ENCODE measurements at regions not wholly inside any gene's neighbourhood (a gene's known extent, or its start where the extent isn't known, plus 50 kb on each side); places are given as distances from the start of the nearest gene placed in this dataset.

DNA sequence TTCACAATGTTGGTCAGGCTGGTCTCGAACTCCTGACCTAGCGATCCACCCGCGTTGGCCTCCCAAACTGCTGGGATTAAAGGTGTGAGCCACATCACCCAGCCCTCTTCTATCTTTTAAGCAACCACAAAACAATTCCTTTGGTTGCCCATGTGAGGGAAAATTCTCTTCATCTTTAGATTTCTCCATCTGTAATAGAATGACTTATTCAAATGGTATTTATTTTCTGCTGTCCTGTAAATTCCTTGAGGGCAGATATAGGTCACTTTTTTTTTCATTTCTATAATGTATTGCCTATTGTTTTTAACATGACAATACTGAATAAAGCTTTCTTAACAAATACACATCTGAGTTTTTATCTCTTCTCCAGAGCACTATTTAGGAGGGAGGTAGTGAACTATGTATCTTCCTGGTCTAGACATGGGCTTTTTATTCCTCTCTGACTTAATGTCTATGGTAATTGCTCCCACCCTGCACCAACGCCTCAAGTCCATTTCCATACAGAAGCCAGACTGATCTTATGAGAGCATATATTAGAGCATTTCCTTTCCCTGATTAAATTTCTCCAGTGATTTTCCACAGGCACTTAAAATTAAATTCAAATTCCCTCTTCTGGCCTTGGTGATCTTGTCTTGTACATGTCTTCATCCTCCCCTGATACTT, 595.6 kb downstream of the CAAP1 start:
- no peak overlapping the region for H3K4me2 ChIP-seq (ENCODE audit: low read depth, low read length, poor library complexity, severe bottlenecking)
- no peak overlapping the region for H2AFZ ChIP-seq (ENCODE audit: low read length)
- H3K9ac ChIP-seq (ENCODE audit: low read depth, low read length, poor library complexity, severe bottlenecking), result no peak overlapping the region
- H3K36me3 ChIP-seq (ENCODE audit: insufficient read depth, low read length), result no peaks in the 10 kb centered on the region
- H3F3A ChIP-seq (ENCODE audit: low read depth), result no peaks in the 10 kb centered on the region
- no peaks in the 10 kb centered on the region for H3K9me2 ChIP-seq (replicated peaks; ENCODE audit: low read depth, low read length)
- H3K4me1 ChIP-seq (ENCODE audit: insufficient read depth, low read length, poor library complexity, severe bottlenecking), result no peaks in the 10 kb centered on the region
- no peaks in the 10 kb centered on the region for H3K9me3 ChIP-seq (ENCODE audit: insufficient read depth, low read depth, low read length)
- no peaks in the 10 kb centered on the region for H3K79me2 ChIP-seq (ENCODE audit: insufficient read depth, low read length)
- no peaks in the 10 kb centered on the region for H4K20me1 ChIP-seq (ENCODE audit: insufficient read depth, low read length, poor library complexity, severe bottlenecking)
- no peaks in the 10 kb centered on the region for H3K27me3 ChIP-seq (ENCODE audit: insufficient read depth, low read length, poor library complexity, severe bottlenecking)
- TF ChIP-seq, protein P1, sequence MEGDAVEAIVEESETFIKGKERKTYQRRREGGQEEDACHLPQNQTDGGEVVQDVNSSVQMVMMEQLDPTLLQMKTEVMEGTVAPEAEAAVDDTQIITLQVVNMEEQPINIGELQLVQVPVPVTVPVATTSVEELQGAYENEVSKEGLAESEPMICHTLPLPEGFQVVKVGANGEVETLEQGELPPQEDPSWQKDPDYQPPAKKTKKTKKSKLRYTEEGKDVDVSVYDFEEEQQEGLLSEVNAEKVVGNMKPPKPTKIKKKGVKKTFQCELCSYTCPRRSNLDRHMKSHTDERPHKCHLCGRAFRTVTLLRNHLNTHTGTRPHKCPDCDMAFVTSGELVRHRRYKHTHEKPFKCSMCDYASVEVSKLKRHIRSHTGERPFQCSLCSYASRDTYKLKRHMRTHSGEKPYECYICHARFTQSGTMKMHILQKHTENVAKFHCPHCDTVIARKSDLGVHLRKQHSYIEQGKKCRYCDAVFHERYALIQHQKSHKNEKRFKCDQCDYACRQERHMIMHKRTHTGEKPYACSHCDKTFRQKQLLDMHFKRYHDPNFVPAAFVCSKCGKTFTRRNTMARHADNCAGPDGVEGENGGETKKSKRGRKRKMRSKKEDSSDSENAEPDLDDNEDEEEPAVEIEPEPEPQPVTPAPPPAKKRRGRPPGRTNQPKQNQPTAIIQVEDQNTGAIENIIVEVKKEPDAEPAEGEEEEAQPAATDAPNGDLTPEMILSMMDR (conservative IDR thresholded peaks at IDR 0.05; ENCODE audit: low read length), result no peak
- TF ChIP-seq EZH2phosphoT487 (IDR thresholded peaks at IDR 0.05; ENCODE audit: borderline replicate concordance), result no peak
- H3K4me3 ChIP-seq (ENCODE audit: low read length, poor library complexity, severe bottlenecking), result no peak overlapping the region

DNA sequence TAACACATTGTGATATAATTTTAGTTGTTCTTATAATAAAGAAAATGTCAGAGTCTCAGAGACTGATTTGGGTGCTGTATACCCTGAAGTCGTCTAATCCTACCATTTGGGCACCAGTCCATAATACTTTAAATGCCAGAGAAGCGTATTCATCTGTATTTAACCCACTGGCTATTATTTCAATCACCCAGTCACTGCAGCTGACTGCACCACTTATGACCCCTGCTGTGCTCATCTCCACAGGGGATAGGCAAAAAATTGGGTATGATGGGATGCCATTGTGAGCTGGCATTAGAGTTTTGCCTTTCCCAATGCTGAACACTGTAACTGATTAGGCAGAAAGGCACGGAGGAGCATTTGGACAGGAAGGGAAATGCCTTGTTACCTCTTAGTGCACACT, 599.7 kb downstream of the CAAP1 start:
- TF ChIP-seq, protein P1 (conservative IDR thresholded peaks at IDR 0.05; ENCODE audit: low read length), result no peak
- TF ChIP-seq EZH2phosphoT487 (IDR thresholded peaks at IDR 0.05; ENCODE audit: borderline replicate concordance), result no peak
- H2AFZ ChIP-seq (ENCODE audit: low read length), result no peak overlapping the region

DNA sequence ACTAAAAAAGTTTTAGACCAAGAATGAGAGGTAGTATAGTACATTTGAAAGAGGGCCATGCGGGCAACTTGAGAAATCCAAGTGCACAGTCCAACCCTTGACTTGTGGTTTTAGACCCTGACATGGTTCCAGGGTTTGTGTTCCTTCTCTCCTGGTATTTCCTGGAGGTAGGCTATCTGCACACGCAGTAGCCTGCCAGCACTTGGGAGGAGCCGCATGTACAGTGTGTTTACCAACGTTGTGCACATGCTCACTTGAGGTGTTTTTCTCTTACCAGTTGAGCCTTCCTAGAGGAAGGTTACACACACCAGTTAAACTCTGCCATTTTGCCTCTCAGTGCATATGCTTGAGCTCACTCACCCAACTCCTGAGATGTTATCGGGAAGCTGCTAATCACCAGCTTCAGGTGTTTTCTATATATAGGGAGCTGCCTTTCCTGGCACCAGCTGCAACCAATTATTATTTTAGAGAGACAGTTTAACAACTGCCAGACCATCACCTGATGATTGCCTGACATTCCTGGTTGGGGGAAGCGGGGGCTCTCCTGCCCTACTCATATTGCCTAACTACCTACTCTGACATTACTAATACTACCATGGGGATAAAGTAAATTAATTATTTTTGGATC, 593.4 kb upstream of the TUSC1 start:
- Histone ChIP-seq H3K79me2 (ENCODE audit: insufficient read depth, low read length) (no peaks in the 10 kb centered on the region), H3K4me1 (ENCODE audit: insufficient read depth, low read length, poor library complexity, severe bottlenecking) (no peaks in the 10 kb centered on the region), H3K4me3 (ENCODE audit: low read length, poor library complexity, severe bottlenecking) (no peak overlapping the region), H2AFZ (ENCODE audit: low read length) (no peak overlapping the region), H3K27me3 (ENCODE audit: insufficient read depth, low read length, poor library complexity, severe bottlenecking) (no peaks in the 10 kb centered on the region), H3K9ac (ENCODE audit: low read depth, low read length, poor library complexity, severe bottlenecking) (no peak overlapping the region), H3K36me3 (ENCODE audit: insufficient read depth, low read length) (no peaks in the 10 kb centered on the region), H3F3A (ENCODE audit: low read depth) (no peaks in the 10 kb centered on the region), H3K4me2 (ENCODE audit: low read depth, low read length, poor library complexity, severe bottlenecking) (no peak overlapping the region), H3K9me2 (replicated peaks; ENCODE audit: low read depth, low read length) (no peaks in the 10 kb centered on the region), H3K9me3 (ENCODE audit: insufficient read depth, low read depth, low read length) (no peaks in the 10 kb centered on the region), H4K20me1 (ENCODE audit: insufficient read depth, low read length, poor library complexity, severe bottlenecking) (no peaks in the 10 kb centered on the region)
- TF ChIP-seq EZH2phosphoT487 (IDR thresholded peaks at IDR 0.05; ENCODE audit: borderline replicate concordance), result no peak
- TF ChIP-seq, protein P1 (conservative IDR thresholded peaks at IDR 0.05; ENCODE audit: low read length), result no peak

More for the DNA sequence above, 599.7 kb downstream of the CAAP1 start:
- Histone ChIP-seq H3K4me2 (ENCODE audit: low read depth, low read length, poor library complexity, severe bottlenecking) (no peak overlapping the region), H3K9ac (ENCODE audit: low read depth, low read length, poor library complexity, severe bottlenecking) (no peak overlapping the region), H3F3A (ENCODE audit: low read depth) (no peaks in the 10 kb centered on the region), H3K9me3 (ENCODE audit: insufficient read depth, low read depth, low read length) (no peaks in the 10 kb centered on the region), H3K4me3 (ENCODE audit: low read length, poor library complexity, severe bottlenecking) (no peak overlapping the region), H3K36me3 (ENCODE audit: insufficient read depth, low read length) (no peaks in the 10 kb centered on the region), H3K79me2 (ENCODE audit: insufficient read depth, low read length) (no peaks in the 10 kb centered on the region), H3K9me2 (replicated peaks; ENCODE audit: low read depth, low read length) (no peaks in the 10 kb centered on the region), H4K20me1 (ENCODE audit: insufficient read depth, low read length, poor library complexity, severe bottlenecking) (no peaks in the 10 kb centered on the region), H3K4me1 (ENCODE audit: insufficient read depth, low read length, poor library complexity, severe bottlenecking) (no peaks in the 10 kb centered on the region), H3K27me3 (ENCODE audit: insufficient read depth, low read length, poor library complexity, severe bottlenecking) (no peaks in the 10 kb centered on the region)
